ENCODE measurements at regions not wholly inside any gene's neighbourhood (a gene's known extent, or its start where the extent isn't known, plus 50 kb on each side); places are given as distances from the start of the nearest gene placed in this dataset.
"Not testable (repeated sequence)": the region's sequence is repeated elsewhere in the genome, so short reads cannot be mapped to it uniquely, and the experiment has no call there.

DNA sequence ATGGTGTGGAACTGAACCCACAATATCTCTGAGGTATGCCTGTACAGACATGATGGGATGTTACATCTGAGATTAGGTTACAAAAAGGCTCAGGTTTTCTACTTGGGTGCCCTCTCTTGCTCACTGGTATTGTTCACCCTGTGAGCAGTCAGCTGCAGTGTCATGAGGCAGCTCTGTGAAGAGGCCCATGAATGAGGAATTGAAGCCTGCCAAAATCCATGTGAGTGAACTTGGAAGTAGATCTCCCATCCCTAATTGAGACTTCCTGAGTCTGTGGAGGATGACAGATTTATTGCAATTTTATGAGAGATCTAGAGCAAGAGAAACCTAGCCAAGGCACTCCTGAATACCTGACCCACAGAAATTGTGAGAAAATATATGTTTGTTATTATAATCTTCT lies 404.9 kb upstream of the ZEB2 start:
- DNase-seq (ENCODE audit: low read depth, low spot score) = no peak

DNA sequence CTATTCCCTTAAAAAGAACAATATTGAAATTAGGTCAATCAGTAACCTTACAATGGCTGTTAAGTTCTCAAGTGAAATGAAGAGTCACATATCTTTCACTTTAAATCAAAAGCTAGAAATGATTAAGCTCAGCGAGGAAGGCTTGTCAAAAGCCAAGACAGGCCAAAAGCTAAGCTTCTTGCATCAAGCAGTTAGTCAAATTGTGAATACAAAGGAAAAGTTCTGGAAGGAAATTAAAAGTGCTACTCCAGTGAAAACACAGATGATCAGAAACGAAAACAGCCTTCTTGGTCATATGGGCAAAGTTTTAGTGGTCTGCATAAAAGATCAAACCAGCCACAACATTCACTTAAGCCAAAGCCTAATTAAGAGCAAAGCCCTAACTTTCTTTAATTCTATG lies 402.6 kb upstream of the ZEB2 start:
- DNase-seq (ENCODE audit: low read depth, low spot score) = no peak

DNA sequence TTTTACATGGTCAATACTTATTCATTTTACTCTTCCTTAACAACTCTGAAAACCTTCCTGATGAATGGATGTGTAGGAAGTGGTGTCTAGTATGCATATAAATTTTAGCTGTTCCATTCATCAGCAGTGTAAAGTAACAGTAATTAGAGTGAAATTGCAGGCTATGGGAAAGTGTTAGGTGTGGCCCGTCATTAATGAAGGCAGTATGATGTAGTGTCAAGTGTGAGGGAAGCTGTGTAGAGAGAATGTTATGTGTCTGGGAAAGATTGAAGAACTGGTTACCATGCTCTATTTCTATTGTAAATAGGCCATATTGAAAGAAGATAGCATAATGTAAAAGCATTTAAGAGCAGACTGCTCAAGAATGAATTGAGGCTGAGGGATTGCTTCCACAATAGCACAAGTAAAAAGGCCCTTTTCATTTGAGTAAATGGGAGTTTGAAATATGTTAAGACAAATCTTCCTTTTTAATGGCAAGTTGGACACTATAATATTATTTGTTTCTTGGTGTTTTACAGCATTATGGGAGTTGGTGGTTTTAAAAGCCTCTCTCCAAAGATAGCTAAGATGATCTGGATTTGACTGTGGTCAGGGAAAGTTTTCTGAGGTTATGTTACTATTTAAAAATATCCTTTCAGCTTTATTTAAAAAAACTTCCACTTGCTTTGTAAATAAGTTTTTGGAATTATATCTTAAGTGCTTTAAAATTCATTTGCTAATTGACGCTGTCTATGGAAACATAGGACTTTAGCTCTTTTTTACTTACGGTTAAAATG lies 401.0 kb upstream of the ZEB2 start:
- no peak for DNase-seq (ENCODE audit: low read depth, low spot score)

DNA sequence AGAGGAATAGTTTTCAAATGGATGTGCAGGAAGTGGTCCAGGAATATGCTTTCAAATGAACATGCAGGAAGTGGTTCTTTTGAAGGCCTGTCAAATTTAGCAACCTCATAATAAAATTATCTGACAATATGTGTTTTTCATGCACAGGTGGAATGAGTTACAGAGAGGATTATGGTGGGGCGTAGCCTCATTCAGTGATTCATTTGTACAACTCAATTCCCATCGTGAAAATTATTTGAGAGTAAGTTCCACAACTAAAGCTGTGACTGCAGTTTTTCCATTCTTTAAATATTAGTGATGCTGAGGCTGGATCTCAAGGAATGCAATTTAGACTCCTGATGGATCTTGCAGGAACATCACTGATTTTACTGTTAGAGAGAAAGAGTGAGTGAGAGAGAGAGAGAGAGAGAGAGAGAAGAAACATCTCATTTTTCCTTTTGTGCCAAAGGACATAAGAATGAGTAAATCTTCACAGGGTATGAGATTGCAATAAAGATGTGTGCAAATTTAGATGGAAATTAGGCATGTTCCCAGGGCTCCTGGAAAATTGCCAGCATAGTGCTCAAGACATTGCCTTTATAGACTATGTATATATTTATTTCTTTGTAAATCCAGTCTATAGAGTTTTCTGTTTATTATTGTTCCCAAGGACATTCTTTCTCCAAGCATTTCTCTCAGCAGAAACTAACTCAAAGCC lies 394.9 kb upstream of the ZEB2 start:
- no peak for DNase-seq (ENCODE audit: low read depth, low spot score)

DNA sequence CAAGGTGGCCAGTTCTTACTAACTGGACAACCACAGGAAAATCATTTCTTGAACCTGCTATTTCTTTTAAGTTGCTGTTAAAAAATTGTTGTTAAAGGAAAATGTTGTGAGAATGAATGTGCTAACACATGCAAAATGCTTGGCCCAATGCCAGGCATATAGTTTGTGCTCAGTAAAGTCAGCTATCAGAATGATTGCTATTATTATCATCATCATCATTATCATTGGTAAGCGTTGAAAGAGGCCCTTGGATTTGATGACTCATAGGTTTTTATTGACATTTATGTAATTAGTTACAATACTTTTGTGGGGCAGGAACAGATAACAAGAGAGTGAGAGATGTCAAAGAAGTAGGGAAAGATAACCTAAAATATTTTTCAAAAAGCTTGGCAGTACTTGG lies 394.2 kb upstream of the ZEB2 start:
- no peak for DNase-seq (ENCODE audit: low read depth, low spot score)

DNA sequence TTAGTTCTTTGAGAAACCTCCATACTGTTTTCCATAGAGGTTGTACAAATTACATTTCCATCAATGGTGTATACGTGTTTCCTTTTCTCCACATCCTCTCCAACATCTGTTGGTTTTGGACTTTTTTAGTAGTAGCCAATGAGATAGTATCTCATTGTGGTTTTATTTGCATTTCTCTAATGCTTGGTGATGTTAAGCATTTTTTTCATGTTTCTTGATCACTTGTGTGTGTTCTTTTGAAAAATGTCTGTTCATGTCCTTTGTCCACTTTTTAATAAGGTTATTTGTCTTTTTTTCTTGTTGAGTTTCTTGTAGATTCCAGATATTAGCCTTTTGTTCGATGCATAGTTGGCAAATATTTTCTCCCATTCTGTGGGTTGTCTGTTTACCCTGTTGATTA lies 392.3 kb upstream of the ZEB2 start:
- DNase-seq (ENCODE audit: low read depth, low spot score) = no peak

DNA sequence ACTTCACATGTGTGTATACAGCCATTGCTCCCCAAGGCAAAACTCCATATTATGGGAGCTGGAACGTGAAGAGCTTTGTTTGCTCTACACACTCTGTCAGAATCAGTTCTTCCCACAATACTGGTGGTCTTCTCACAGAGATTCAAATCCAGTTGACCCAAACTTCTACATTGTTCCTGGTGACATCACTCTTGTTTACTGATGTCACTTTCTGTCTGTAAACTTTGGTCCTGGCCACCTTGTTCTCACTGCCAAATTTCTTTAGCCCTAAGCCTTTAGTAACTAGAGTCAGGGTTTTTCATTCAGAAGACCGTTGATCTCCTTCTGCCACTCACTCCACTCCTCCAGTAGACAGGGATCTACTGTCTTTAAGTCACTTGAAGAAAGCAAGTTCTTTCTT lies 386.0 kb upstream of the ZEB2 start:
- no peak for DNase-seq (ENCODE audit: low read depth, low spot score)

DNA sequence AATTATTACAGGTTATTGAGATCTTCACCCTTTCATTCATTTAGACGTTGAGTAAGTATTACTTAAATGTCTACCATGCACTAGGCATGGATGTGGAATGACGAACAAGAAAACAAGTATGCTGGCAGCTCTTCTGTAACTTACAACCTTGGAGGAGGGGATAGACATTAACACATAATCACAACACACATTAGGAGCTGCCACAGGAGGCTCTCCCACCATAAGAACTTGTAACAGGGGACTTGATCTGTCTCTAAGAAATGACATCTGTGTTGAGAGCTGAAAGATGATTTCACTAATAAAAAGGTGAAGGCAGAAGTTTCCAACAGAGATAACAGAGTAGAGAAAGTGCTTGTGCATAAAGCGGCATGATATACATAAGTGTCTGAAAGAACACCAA lies 384.7 kb upstream of the ZEB2 start:
- no peak for DNase-seq (ENCODE audit: low read depth, low spot score)

DNA sequence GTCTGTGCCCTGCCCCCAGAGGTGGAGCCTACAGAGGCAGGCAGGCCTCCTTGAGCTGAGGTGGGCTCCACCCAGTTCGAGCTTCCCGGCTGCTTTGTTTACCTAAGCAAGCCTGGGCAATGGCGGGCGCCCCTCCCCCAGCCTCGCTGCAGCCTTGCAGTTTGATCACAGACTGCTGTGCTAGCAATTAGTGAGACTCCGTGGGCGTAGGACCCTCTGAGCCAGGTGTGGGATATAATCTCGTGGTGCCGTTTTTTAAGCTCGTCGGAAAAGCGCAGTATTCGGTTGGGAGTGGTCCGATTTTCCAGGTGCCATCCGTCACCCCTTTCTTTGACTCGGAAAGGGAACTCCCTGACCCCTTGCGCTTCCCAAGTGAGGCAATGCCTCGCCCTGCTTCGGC lies 383.1 kb upstream of the ZEB2 start:
- not testable (repeated sequence) for DNase-seq (ENCODE audit: low read depth, low spot score)

DNA sequence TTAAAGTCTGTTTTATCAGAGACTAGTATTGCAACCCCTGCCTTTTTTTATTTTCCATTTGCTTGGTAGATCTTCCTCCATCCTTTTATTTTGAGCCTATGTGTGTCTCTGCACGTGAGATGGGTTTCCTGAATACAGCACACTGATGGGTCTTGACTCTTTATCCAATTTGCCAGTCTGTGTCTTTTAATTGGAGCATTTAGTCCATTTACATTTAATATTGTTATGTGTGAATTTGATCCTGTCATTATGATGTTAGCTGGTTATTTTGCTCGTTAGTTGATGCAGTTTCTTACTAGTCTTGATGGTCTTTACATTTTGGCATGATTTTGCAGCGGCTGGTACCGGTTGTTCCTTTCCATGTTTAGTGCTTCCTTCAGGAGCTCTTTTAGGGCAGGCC lies 381.5 kb upstream of the ZEB2 start:
- not testable (repeated sequence) for DNase-seq (ENCODE audit: low read depth, low spot score)

DNA sequence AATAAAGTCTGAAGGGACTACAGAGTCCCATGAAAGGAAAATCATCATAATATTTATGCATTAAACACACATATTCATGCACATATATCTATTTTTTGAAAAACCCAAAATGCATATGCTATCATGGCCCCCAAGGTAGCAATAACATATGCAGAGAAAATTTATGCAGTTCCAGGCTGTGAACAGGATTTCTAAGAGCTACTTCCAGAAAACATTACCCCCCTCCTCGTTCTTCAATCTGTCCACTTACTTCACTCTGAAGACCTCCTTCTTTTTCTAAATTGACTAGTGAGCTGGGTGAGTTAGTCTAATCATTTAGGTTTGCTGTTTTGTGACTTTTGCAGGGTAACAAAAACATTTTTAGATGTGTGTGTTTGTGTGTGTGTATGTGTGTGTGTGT lies 376.4 kb upstream of the ZEB2 start:
- DNase-seq (ENCODE audit: low read depth, low spot score) = no peak

DNA sequence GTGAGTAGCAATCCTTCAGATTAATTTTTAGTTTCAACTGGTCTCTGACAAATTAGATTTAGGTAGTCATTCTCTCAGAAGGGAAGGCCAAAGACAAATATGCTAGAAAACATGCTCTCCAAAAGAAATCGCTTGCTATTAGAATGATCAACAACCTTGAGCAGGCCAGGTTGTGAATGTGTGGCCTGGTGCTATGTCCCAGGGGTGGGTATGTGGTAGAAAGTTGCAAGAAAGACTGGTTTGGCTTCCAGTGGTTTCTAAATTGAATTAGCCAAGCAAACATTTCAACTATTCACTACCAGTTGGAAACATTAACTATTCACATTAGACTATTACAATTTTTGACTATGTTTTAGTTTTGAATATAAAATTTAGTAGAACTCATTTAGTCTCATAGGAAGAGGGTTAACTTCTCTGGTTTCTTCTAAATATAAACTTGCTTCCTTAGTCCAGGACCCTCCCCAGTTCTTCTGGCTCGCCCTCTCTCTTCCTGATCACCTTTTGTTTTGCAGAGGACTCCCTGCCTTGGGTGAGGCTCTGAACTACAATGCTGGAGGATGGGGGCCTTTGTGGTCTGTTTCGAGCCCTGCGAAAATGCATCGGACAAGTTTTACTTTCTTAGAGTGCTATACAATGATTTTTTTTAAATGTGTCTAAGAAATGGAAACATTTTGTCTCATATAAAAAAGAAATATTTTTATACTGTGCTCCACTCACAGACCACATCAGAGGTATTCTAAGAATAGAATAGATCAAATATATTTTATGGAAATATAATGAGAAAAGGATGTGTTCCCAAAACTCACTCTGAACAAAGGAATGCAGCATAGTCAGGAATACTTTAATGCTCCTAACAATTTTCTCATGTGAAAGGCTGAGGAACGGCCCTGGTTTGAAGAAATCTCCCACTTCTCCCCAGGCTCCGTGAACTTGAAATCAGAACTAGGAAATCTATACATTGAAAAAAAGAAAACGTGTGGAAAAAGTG lies 375.0 kb upstream of the ZEB2 start:
- DNase-seq (ENCODE audit: low read depth, low spot score) = no peak

DNA sequence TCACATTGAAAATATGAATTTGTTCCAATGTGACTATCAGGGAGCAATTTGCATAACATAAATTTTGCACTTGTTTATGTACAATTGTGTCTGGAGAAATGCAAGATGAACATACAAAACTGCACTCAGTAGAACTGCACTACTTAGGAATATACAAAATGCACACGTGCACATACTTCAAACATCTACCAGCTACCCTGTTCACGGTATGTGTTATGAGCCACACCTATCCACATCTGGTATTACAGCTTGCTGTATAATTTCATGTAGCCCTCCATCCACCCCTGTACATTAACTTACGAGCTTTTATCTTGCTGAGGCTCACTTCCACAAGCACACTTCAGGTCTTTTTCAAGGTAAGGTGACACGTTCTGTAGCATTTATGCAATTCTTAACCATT lies 373.5 kb upstream of the ZEB2 start:
- no peak for DNase-seq (ENCODE audit: low read depth, low spot score)

DNA sequence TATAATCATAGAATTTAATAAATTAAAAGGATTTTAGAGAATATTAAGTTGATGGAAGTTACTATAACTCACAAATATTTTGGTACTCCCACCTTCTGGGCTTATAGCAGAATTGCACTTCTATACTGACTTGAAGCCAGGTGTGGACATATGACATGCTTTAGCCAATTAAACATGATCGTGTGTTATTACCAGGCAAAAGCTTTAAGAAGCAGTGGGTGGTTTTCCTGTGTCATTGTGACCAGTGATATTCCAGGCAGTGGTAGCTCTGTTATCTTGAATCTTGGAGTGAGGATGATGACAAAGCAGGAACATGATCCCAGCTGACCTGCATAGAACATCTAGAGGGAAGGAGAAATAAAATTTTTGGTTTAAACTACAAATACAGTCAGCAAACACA lies 370.9 kb upstream of the ZEB2 start:
- no peak for DNase-seq (ENCODE audit: low read depth, low spot score)

DNA sequence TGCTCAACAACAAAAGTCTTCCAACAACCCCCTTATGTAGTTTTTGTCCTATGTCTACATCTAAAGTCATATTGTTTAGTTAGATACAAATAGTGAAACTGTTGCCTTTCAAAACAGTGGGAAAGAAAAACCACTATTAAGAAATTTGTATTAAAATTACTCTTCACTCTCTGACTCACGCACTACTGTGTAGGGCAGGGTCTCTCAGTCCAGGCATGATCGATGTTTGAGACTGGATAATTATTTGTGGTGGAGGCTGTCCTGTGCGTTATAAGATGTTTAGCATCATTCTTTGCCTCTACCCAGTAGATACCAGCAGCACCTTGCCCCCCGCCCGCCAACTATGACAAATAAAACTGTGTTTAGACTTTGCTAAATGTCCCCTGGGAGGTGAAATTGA lies 369.4 kb upstream of the ZEB2 start:
- no peak for DNase-seq (ENCODE audit: low read depth, low spot score)

DNA sequence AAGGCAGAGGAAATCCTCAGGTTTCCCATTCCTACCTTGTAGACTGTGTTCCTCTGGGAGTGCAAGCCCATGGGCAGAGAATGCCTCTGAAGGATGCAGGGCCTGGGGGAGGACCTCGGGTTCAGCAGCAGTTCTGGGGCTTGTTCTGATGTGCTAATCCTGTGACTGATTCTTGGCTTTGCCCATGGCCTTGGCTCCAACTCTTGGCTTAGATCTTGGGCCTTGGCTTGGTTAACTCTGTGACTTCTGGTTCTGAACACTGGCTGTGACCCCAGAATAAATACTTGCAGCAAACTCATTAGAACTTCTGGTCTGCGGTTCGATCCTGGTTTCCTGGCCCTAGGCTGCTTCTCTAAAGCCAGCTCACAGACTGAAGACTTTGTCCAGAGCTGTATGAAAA lies 366.9 kb upstream of the ZEB2 start:
- DNase-seq (ENCODE audit: low read depth, low spot score) = no peak

DNA sequence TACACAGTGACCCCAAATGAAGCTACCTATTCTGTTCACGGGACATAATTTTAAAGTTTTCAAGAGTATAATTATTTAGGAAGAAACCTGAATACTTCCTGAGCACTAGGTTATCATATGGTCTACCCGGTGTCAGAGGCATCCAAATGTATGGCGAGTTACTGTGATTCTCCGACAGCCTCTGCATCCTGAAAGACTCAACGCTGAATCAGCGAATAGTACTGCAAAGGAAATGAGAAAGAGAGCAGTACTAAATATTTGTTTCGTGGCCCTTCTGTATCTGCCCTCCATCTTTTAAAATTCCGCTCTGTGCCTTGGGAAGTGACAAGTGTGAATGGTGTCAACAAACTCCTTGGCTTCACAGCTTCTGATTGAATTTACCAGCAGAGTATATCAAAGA lies 358.0 kb upstream of the ZEB2 start:
- no peak for DNase-seq (ENCODE audit: low read depth, low spot score)

DNA sequence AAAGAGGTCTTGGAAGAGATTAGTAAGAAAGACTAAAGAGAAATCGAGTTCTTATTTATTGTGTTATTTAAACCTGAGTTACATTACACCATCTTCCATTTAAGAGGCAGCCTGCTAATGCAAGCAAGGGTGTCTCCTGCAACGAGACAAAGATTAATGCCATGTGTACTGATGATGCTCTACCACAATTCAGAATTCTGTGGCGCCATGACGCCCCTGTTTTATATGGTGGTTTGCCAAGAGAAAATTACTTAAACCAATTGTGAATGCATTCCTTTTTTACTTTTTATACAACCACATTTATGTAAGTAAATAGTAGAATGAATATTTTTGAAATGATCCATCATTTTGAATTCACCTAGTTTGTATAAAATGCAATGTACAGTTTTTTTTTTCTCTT lies 356.1 kb upstream of the ZEB2 start:
- no peak for DNase-seq (ENCODE audit: low read depth, low spot score)

DNA sequence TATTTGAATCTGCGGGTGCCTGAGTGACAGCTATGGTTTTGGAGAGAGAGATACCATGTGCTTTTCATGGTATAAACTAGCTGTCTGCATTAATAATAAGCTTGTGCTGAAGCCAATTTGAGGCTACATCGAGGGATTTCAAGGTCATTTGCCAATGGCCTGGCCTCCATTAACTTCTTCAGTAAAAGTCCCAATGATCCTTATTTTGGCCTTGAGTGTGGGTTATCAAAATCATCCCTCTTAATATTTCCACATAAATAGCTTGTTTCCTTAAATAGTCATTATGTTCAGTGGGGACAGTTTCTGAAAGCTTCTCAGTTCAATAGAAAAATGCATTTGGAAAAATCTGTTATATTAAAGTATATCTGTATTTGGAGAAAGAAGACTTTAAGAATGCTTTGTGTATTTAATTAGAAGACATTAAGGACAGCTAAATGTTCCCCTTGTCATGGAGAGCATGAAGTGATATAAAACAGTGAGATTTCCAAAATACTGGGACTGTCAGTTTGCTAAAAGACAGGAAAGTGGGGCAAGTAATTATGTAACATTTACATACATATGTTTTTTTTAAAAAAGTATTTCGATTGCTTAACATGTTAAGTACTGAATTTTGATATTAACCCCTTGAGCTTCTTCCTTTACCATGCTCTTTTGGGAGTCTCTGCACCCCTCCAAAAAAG lies 355.5 kb upstream of the ZEB2 start:
- DNase-seq (ENCODE audit: low read depth, low spot score) = no peak

DNA sequence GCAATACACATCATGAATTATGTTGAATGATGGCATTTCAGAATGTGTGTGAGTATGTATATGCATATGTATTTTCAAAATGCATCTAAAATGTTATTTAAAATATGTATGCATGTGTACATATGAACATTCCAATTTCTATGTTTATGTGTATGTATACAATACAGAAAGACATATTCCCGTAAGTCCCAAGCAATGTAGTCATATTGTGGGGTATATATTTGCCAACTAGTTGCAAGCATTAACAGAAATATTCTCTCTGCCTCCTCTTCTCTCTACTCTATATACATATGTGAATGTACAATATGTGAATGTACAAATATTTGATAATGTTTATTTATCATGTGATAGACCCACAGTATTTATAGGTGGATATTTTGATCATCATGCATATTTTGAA lies 345.8 kb upstream of the ZEB2 start:
- no peak for DNase-seq (ENCODE audit: low read depth, low spot score)

DNA sequence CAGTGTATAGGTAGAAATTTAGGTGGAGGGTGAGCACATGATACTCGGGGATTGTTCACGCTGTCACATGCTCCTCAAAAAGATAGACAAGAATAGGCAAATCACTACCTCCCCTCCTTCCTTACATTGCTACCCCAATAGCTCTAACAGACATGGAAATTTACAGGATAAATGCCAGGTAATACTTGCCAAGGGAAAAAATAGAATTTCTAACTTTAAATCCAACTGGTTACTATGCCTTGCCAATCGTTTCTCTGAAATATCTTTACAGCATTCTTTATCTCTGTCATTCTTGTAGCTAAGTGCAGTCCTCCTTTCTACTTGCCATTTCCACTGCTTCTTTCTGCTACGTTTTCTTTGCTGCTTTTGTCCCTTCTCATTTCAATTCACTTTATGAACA lies 339.8 kb upstream of the ZEB2 start:
- DNase-seq (ENCODE audit: low read depth, low spot score) = no peak

DNA sequence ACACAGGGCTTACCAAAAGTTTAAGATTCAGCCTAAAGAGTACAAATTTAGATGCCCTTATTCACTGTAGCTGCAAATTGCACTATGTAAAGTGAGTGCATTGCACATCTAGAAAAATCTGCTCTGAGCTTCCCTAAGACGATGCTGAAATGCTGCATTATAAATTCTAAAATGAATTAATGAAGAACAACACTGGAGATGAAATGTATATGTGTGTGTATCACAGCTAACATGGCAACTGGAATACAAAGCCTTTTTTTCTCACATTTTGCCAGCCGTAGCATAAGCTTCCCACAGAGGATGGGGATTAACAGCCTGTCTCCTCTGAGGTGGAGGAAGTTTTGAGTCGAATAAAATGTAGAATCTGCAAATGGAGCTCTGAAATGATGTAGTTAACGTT lies 338.3 kb upstream of the ZEB2 start:
- DNase-seq (ENCODE audit: low read depth, low spot score) = no peak
